Trophoblast cell (in vitro differentiated cells and primary cell): ENCODE measurements at regions not wholly inside any gene's neighbourhood (a gene's known extent, or its start where the extent isn't known, plus 50 kb on each side); places are given as distances from the start of the nearest gene placed in this dataset.

Experiments used
- DNase-seq, 2 donors: peaks; one replicate each; pipeline ENCODE4 v3.0.0-alpha.2; 2016
- H2AFZ ChIP-seq: 2 replicates; pipeline ENCODE4 v1.6.1; 2013; ENCODE audit warnings: low read length, moderate library complexity, mild to moderate bottlenecking; ENCODE audit not compliant: insufficient read depth, poor library complexity
- H2AK5ac ChIP-seq: 2 replicates; pipeline ENCODE4 v1.6.1; 2013; ENCODE audit warnings: mild to moderate bottlenecking, low read length
- H2BK120ac ChIP-seq: 2 replicates; pipeline ENCODE4 v1.6.1; 2013; ENCODE audit warnings: low read length, mild to moderate bottlenecking, moderate library complexity; ENCODE audit not compliant: insufficient read depth, poor library complexity
- H2BK12ac ChIP-seq: 2 replicates; pipeline ENCODE4 v1.6.1; 2013; ENCODE audit warnings: mild to moderate bottlenecking, low read length, moderate library complexity
- H2BK5ac ChIP-seq: 2 replicates; pipeline ENCODE4 v1.6.1; 2013; ENCODE audit warnings: low read length, low read depth, moderate library complexity, mild to moderate bottlenecking; ENCODE audit not compliant: poor library complexity
- H3K14ac ChIP-seq: 2 replicates; pipeline ENCODE4 v1.6.1; 2013; ENCODE audit warnings: mild to moderate bottlenecking, low read length
- H3K18ac ChIP-seq: 2 replicates; pipeline ENCODE4 v1.6.1; 2013; ENCODE audit warnings: mild to moderate bottlenecking, low read length
- H3K23ac ChIP-seq: 2 replicates; pipeline ENCODE4 v1.6.1; 2013; ENCODE audit warnings: low read length
- H3K27ac ChIP-seq: 2 replicates; pipeline ENCODE4 v1.5.1; 2013; ENCODE audit warnings: low read depth, mild to moderate bottlenecking, inconsistent platforms, low read length, moderate library complexity
- H3K27me3 ChIP-seq: 2 replicates; pipeline ENCODE4 v1.6.1; 2013; ENCODE audit warnings: inconsistent platforms, mild to moderate bottlenecking, low read length, moderate library complexity; ENCODE audit not compliant: insufficient read depth
- H3K36me3 ChIP-seq, 2 experiments: 1 replicate in 1 of 2; 2 replicates in 1 of 2; pipeline ENCODE4 v1.6.1; 2013; ENCODE audit warnings: low read length in 2 of 2, mild to moderate bottlenecking in 2 of 2, moderate library complexity in 1 of 2; ENCODE audit not compliant: insufficient read depth in 2 of 2, control insufficient read depth in 1 of 2
- H3K4ac ChIP-seq: 2 replicates; pipeline ENCODE4 v1.6.1; 2013; ENCODE audit warnings: low read depth, mild to moderate bottlenecking, low read length, moderate library complexity
- H3K4me1 ChIP-seq, 2 experiments: 1 replicate in 1 of 2; 2 replicates in 1 of 2; pipeline ENCODE4 v1.6.1; 2013; ENCODE audit warnings: low read length in 2 of 2, mild to moderate bottlenecking in 2 of 2, moderate library complexity in 1 of 2; ENCODE audit not compliant: insufficient read depth in 2 of 2, control insufficient read depth in 1 of 2
- H3K4me2 ChIP-seq: 2 replicates; pipeline ENCODE4 v1.6.1; 2013; ENCODE audit warnings: inconsistent platforms, mild to moderate bottlenecking, low read length, moderate library complexity
- H3K4me3 ChIP-seq: 2 replicates; pipeline ENCODE4 v1.5.1; 2013; ENCODE audit warnings: mild to moderate bottlenecking, low read depth, low read length, inconsistent platforms
- H3K79me1 ChIP-seq: one replicate; pipeline ENCODE4 v1.6.1; 2013; ENCODE audit warnings: low read length
- H3K79me2 ChIP-seq: 2 replicates; pipeline ENCODE4 v1.6.1; 2013; ENCODE audit warnings: low read length, mild to moderate bottlenecking; ENCODE audit not compliant: control insufficient read depth, insufficient read depth, poor library complexity
- H3K9ac ChIP-seq: 2 replicates; pipeline ENCODE4 v1.6.1; 2013; ENCODE audit warnings: mild to moderate bottlenecking, low read length
- H3K9me3 ChIP-seq: 2 replicates; pipeline ENCODE4 v1.6.1; 2013; ENCODE audit warnings: low read depth, mild to moderate bottlenecking, control low read depth, inconsistent platforms, low read length; ENCODE audit not compliant: insufficient read depth
- H4K12ac ChIP-seq: 2 replicates; pipeline ENCODE4 v1.6.1; 2013; ENCODE audit warnings: low read depth, mild to moderate bottlenecking, low read length, moderate library complexity
- H4K8ac ChIP-seq: 2 replicates; pipeline ENCODE4 v1.6.1; 2013; ENCODE audit warnings: low read depth, mild to moderate bottlenecking, low read length, moderate library complexity
- H4K91ac ChIP-seq: one replicate; pipeline ENCODE4 v1.6.1; 2013; ENCODE audit warnings: low read depth, mild to moderate bottlenecking, low read length, moderate library complexity
- WGBS: extraction: QIAGEN DNeasy Blood & Tissue Kit; methylation state at CpG from one replicate; pipeline ENCODE4 v1.1.7; 2013; ENCODE audit warnings: missing lambda C conversion rate; ENCODE audit not compliant: insufficient read length, insufficient coverage; ENCODE audit errors: extremely low coverage; 5-methylcytosine and 5-hydroxymethylcytosine counted together

- H2AFZ ChIP-seq, result no peak overlapping the region
- WGBS, result no CpG with 5 or more reads among the region's 6 CpGs
- no peak overlapping the region for H3K9ac ChIP-seq
Measured at GRCh38 chr5:155935723-155936122, 391.2 kb upstream of the SGCD start.

GRCh38 chr5:155936520-155937406 is 390.2 kb upstream of the SGCD start:
- Histone ChIP-seq H3K36me3 (no peaks in the 10 kb centered on the region), H3K4ac (no peak overlapping the region), H2BK12ac (no peak overlapping the region), H2BK120ac (no peak overlapping the region), H3K9ac (no peak overlapping the region), H2AK5ac (no peak overlapping the region), H3K4me3 (no peak overlapping the region), H4K12ac (no peak overlapping the region), H4K8ac (no peak overlapping the region), H4K91ac (no peak overlapping the region), H3K18ac (no peak overlapping the region), H2BK5ac (no peak overlapping the region), H2AFZ (no peak overlapping the region), H3K14ac (no peak overlapping the region), H3K4me2 (no peak overlapping the region), H3K79me2 (no peaks in the 10 kb centered on the region), H3K79me1 (no peaks in the 10 kb centered on the region), H3K9me3 (no peaks in the 10 kb centered on the region), H3K4me1 (no peaks in the 10 kb centered on the region), H3K23ac (no peak overlapping the region), H3K27me3 (no peaks in the 10 kb centered on the region), H3K27ac (no peak overlapping the region)
- no CpG with 5 or more reads among the region's 20 CpGs for WGBS
- DNase-seq, result no peak

More at GRCh38 chr5:155935723-155936122, 391.2 kb upstream of the SGCD start:
- H3K79me1 ChIP-seq, result no peaks in the 10 kb centered on the region
- H4K91ac ChIP-seq, result no peak overlapping the region
- no peak overlapping the region for H2AK5ac ChIP-seq
- no peak overlapping the region for H3K18ac ChIP-seq
- H3K4me2 ChIP-seq, result no peak overlapping the region
- no peaks in the 10 kb centered on the region for H3K27me3 ChIP-seq
- no peaks in the 10 kb centered on the region for H3K36me3 ChIP-seq
- H3K79me2 ChIP-seq, result no peaks in the 10 kb centered on the region
- H3K27ac ChIP-seq, result no peak overlapping the region
- H2BK5ac ChIP-seq, result no peak overlapping the region
- no peak for DNase-seq
- no peak overlapping the region for H2BK12ac ChIP-seq
- peak overlapping the region; percentile 28 for H3K23ac ChIP-seq
- H3K4ac ChIP-seq, result no peak overlapping the region
- no peak overlapping the region for H4K12ac ChIP-seq
- no peak overlapping the region for H3K14ac ChIP-seq
- no peak overlapping the region for H4K8ac ChIP-seq
- H2BK120ac ChIP-seq, result no peak overlapping the region
- no peaks in the 10 kb centered on the region for H3K4me1 ChIP-seq
- H3K9me3 ChIP-seq, result no peaks in the 10 kb centered on the region
- H3K4me3 ChIP-seq, result no peak overlapping the region

- H3K4ac ChIP-seq, result no peak overlapping the region
Measured at GRCh38 chr5:155938051-155938450, 388.9 kb upstream of the SGCD start.

GRCh38 chr5:155941340-155941739 is 385.6 kb upstream of the SGCD start:
- Histone ChIP-seq H4K91ac (no peak overlapping the region), H3K4me1 (no peaks in the 10 kb centered on the region), H2BK120ac (no peak overlapping the region), H3K23ac (no peak overlapping the region), H4K12ac (no peak overlapping the region), H3K79me1 (no peaks in the 10 kb centered on the region), H3K4me2 (no peak overlapping the region), H3K79me2 (no peaks in the 10 kb centered on the region), H3K18ac (no peak overlapping the region), H3K4me3 (no peak overlapping the region), H3K9me3 (no peaks in the 10 kb centered on the region), H2BK12ac (no peak overlapping the region), H3K36me3 (no peaks in the 10 kb centered on the region), H3K14ac (no peak overlapping the region), H3K27me3 (no peaks in the 10 kb centered on the region), H2AK5ac (no peak overlapping the region), H3K4ac (no peak overlapping the region), H4K8ac (no peak overlapping the region), H3K9ac (no peak overlapping the region), H2AFZ (no peak overlapping the region), H2BK5ac (no peak overlapping the region), H3K27ac (no peak overlapping the region)
- no peak for DNase-seq

More at GRCh38 chr5:155938051-155938450, 388.9 kb upstream of the SGCD start:
- no peak overlapping the region for H2BK5ac ChIP-seq
- no peak for DNase-seq
- no peaks in the 10 kb centered on the region for H3K79me1 ChIP-seq
- H3K14ac ChIP-seq, result no peak overlapping the region
- no peak overlapping the region for H4K91ac ChIP-seq
- H2AFZ ChIP-seq, result no peak overlapping the region
- H3K9ac ChIP-seq, result no peak overlapping the region
- H3K36me3 ChIP-seq, result no peaks in the 10 kb centered on the region
- H4K8ac ChIP-seq, result no peak overlapping the region
- no peaks in the 10 kb centered on the region for H3K27me3 ChIP-seq
- H3K4me2 ChIP-seq, result no peak overlapping the region
- H3K4me1 ChIP-seq, result no peaks in the 10 kb centered on the region
- no peaks in the 10 kb centered on the region for H3K9me3 ChIP-seq
- no peak overlapping the region for H3K27ac ChIP-seq
- no peak overlapping the region for H3K23ac ChIP-seq
- no peak overlapping the region for H2BK120ac ChIP-seq
- H4K12ac ChIP-seq, result no peak overlapping the region
- WGBS, result no CpG with 5 or more reads among the region's 2 CpGs
- H3K4me3 ChIP-seq, result no peak overlapping the region
- H3K79me2 ChIP-seq, result no peaks in the 10 kb centered on the region
- no peak overlapping the region for H3K18ac ChIP-seq
- H2AK5ac ChIP-seq, result no peak overlapping the region
- no peak overlapping the region for H2BK12ac ChIP-seq
